ENCODE measurements at regions not wholly inside any gene's neighbourhood (a gene's known extent, or its start where the extent isn't known, plus 50 kb on each side); places are given as distances from the start of the nearest gene placed in this dataset.

GRCh38 chr2:183291436-183291835, 167.2 kb downstream of the NUP35 start:
- no peak for DNase-seq

DNA sequence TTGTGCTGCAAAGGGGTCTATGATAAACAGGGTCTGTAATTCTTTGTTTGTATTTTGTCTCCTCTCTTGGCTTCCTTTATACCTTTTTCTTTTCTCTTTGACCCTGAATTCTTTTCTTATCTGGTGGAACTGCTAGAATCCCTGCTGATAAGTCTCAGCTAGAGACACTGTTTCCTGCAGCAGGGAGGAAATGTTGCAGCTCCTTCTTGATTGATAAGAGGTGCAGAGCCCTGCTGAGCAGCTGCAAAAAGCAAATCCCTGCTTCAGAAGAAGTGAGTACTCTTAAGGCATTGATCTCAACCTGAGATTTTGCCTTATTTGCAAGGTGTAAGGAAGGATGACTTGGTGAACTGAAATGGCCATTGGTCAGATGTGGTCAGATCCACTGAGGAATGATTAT, 167.8 kb downstream of the NUP35 start:
- no peak for DNase-seq

- no peak for DNase-seq
Measured at GRCh38 chr2:183339311-183339710, 215.1 kb downstream of the NUP35 start.

DNA sequence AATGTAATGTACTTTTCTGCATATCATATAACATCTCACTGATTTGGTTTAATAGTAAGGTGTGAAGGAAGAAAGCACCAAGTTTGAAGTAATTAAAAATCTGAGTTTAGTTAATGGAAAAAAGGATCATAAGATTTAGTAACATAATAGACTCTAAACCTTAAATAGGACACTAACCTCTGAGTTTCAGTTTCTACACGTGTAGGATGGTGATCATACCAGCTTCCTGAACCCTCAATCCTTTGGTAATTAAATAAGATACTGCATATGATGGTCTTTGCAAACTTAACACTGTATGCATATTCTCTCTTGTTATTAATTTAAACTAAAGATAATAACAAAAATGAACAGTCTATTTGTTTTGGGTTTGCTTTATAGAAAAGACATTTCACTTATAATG, 216.8 kb downstream of the NUP35 start:
- no peak for DNase-seq

GRCh38 chr2:183347969-183348368, 223.7 kb downstream of the NUP35 start:
- DNase-seq: no peak

DNA sequence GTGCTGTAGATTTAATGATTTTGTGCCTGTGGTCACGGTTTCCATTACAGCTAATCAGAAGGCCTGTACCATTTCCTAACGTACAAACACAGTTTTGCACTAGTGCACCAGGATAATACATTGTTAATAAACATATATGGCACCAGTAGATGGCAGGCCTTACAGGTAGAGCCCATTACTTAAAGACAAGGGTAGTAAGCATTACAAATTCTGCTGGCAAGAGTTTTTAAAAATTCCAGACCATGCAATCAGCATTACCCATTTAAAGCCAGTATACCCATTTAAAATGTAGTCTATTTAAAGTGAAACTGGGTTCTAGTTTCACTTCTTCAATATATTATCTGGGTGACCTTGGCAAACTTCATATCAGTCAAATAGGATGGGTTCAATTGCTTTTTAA, 224.2 kb downstream of the NUP35 start:
- DNase-seq: no peak

- DNase-seq: no peak
Measured at GRCh38 chr2:183349091-183349490, 224.8 kb downstream of the NUP35 start.

- no peak for DNase-seq
Measured at GRCh38 chr2:183359867-183360266, 235.6 kb downstream of the NUP35 start.

DNA sequence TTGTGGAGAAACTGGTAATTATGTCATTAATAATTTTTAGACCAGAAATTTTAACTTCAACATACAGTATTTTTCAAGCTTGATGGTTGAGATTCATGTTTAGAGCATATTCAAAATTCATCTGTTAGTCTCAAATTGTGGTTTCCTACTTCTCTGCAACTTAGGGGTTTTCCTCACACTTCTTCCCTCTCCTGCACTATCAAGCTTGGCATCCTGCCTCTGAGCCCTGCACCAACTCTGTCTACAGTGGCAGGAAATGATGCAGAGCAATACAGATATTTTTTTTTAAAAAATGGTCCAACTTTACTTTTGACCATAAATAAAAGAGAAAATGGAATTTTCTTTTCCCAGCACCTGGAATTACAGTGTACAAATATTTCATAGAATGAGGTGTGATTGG, 247.3 kb downstream of the NUP35 start:
- DNase-seq: no peak

DNA sequence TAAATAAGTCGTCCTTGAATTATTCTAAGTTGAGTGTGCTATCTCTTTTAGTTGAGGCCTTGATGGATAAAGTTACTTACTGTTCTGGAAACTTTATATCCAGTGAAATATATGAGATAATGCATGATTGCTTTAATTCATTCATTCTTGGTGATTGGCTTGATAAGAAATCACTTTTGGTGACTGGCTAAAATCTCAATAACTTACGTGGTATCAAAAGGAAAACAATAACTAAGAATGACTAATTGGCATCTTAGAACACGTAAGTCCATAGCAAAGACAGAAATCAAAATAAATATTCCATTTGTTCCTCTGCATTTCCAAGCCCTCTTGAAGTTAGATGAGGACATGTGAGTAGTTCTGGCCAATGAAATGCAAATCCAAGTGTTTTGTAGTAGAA, 251.6 kb downstream of the NUP35 start:
- DNase-seq: no peak

DNA sequence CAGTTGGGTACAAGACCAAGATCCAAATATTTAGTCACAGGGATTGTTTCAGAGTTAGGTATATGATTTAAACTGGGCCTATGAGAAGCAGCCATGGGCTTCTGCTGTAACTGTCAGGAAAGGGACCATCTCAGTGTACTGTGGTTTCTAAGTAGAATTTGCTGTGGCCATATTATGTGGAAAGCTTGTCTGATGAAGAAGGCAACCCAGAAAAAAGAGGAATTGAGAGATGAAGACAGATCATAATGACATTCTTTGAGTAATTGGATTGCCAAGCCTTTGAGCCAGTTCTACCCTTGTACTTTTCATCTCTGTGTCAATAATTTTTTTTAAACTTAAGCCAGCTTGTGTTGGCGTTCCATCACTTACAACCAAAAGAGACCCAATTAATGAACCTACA, 259.6 kb downstream of the NUP35 start:
- DNase-seq: no peak

GRCh38 chr2:183389546-183390080, 265.4 kb downstream of the NUP35 start:
- DNase-seq: no peak

- no peak for DNase-seq
Measured at GRCh38 chr2:183390109-183390508, 265.9 kb downstream of the NUP35 start.

- DNase-seq: no peak
Measured at GRCh38 chr2:183404392-183404791, 280.1 kb downstream of the NUP35 start.

DNA sequence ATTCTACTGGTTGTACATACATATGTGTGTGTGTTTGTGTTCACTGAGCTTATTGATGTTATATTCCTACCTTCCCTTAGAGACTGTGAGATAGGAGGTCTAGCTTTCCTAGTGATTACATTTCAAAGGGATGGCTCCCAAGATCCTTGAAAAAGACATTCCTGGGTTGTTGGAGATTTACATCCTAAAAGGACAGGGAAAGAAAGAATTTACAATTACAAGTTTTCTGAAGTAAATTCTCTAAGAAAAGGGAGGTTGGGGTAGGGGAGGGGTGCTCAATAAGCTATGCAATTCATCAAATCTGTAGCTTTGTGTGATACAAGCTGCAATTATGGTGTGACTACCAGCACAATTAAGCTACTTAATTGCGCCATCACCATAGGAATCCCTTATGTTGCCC, 284.3 kb downstream of the NUP35 start:
- DNase-seq: no peak

- DNase-seq: no peak
Measured at GRCh38 chr2:183409662-183410061, 285.4 kb downstream of the NUP35 start.

GRCh38 chr2:183416753-183417152, 292.5 kb downstream of the NUP35 start:
- DNase-seq: no peak

DNA sequence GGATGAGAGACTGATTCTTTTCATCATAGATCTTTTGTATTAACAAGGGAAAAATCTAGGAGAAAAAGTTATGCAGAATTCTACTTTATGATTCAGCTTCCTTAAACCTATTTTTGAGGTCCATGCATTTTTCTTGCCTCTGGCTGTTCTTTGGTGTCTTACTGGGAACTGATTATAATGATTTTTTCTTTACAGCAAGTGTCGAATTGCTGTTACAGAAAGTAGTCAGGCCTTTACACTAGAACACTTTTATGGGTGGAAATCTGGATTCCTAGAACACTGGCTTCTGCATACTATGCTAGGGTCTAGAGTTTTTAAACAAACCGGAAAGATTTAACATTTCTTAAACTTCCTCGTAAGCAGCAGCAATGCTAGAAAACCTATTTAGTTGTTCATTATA, 302.6 kb downstream of the NUP35 start:
- no peak for DNase-seq

- DNase-seq: no peak
Measured at GRCh38 chr2:183427558-183427957, 303.3 kb downstream of the NUP35 start.

DNA sequence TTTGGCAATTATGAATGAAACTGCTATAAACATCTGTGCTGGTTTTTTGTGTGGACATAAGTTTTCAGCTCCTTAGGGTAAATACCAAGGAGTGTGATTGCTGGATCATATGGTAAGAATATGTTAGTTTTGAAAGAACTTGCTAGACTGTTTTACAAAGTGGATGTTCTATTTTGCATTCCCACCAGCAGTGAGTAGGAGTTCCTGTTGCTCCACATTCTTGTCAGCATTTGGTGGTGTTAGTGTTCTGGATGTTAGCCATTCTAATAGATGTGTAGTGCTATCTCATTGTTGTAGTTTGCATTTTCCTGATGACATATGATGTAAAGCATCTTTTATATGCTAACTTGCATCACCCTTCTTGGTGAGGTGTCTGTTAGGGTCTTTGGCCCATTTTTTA, 304.6 kb downstream of the NUP35 start:
- DNase-seq: no peak

- no peak for DNase-seq
Measured at GRCh38 chr2:183438541-183438940, 314.3 kb downstream of the NUP35 start.

DNA sequence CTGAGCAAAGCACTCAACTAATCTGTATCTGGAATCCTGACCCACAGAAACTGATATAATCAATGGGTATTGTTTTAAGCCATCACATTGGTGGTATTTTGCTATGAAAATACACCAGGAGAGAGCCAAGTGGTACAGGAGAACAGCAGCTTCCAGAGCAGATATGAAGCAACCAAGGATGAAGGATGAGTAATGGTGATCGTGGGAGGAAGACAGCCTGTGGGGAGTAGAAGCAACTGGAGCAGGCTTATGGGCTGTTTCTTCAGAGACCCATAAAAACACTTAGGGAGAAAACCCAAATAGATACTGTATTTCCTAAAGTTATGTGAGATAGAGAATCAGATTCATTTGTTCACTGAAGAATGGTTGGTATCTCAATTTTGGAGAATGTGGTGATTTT, 330.8 kb downstream of the NUP35 start:
- no peak for DNase-seq

DNA sequence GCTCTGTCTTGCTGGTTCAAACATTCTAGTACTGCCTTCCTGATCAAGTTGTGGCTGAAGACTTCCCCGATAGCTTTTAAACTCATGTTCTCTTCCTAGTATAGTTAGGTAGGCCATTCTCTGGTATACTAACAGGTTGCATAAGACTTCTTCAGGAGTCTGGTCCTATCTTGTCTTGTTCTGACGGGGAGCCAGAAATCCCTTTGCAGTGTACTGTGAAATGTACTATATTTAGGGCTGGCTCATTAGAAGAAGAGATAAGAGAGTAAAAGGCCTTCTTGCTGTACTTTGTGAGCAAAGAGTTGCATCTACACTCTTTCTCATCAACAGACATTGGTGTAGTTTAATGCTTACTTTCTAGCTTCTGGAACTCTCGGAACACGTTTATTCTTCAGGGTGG, 331.9 kb downstream of the NUP35 start:
- DNase-seq: no peak

DNA sequence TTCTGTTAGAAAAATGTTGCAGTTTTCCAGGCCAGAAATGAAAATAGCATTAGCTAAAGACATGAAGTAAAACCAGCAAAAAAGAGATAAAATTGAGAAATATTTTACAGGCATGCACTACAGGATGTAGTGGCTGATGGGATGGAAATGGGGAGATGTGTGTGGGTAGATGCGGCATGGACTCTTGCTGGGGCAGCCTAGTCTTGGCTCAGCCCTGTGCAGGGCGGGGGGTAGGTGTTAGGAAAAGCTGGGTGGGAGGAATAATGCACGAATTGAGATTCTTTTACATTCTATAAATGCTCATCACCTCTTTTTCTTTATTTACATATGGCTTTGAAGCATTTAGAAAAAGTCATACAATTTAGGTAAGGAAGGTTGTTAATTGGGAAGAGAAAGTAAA, 334.2 kb downstream of the NUP35 start:
- no peak for DNase-seq

DNA sequence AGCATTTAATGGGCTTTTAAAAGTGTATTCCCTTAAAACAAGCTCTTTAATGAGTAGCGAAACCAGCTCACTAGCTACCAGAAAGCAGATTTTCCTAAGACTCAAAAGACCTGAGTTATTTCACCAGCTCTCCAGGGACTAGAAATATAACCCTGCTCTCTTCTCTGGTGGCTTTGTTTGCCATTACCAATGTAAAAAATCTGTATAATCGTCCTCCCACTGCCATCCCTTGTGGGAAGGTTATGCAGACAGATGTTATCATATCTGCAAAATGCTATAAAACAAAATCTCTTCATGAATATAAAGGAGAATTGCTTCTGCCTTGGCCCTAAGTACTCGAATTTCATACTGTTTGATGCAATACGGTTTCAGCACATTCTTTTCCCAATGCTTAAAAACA, 335.2 kb downstream of the NUP35 start:
- DNase-seq: no peak

- no peak for DNase-seq
Measured at GRCh38 chr2:183463821-183464220, 339.6 kb downstream of the NUP35 start.

All from NCI-H1417 treated with DMSO at 0.1 percent for 48 hours (cell line).